GM21528 (cell line): ENCODE measurements at regions not wholly inside any gene's neighbourhood (a gene's known extent, or its start where the extent isn't known, plus 50 kb on each side); places are given as distances from the start of the nearest gene placed in this dataset.

Experiments
- ATAC-seq: cut with Tn5 transposase; IDR thresholded peaks from one replicate; pipeline ENCODE4 v1.9.1; 2021; ENCODE audit warnings: mild to moderate bottlenecking, moderate library complexity; ENCODE audit not compliant: unreplicated experiment, low FRiP score

DNA sequence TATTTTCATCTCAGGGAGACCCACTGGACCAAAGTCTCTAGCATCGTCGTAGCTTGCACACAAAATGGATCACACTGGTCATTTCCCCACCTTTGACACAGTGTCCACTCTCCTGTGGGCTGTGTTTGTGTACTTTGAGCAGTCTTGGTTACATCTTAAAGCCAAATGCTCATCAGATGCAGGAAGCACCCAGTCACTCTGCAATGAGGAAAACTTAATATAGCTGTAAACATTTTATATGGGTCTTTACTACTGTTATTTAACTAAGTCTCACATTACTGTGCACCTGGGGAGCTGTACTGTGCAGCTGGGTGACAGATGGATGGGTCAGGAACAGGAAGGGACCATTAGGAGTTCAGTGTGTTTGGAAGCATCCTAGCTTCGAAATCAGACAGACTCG, 109.0 kb upstream of the CXCR4 start:
- ATAC-seq = no peak

DNA sequence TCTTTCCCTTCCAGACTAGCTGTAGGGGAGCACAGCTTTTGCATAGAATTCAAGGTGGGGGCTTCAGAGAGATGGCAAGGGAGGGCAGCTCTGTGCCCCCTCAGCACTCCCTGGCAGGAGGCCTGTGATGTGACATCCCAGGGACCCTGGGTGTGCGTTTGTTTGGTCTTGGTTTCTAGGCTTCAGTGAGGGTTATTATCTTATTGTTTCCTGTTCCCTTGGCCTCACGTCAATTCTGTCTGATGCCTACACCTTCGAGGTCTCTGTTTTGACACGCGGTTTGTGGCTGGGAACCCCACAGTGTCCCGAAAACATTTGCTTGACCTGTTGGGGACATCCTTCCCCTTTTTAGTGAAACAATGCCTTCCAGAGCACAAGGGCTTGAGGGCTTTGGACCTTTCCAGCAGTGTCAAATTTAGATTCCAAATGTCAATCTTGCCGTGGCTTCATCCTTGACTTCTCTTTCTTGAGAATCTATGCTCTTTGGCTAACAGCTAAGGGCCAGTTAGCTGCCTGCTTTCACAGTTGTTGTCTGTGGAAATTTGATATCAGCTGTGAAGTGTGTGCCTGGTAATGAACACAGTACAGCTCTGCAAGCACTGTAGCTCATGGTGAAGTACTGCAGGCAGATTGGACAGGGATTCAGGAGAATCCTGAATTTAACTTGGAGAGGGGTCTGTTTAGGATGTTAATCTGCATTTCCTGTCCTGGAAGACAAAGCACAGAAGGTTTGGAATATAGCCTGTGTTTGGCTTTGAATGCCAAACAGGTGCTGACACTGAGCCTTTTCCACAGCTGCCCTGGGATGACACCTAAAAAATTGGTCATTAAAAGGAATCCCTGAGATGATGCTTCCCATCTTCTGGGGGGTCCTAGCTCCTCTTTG, 108.2 kb upstream of the CXCR4 start:
- peak; percentile 67 for ATAC-seq

GRCh38 chr2:136223274-136223673, 105.3 kb upstream of the CXCR4 start:
- no peak for ATAC-seq

GRCh38 chr2:136222862-136223261, 104.9 kb upstream of the CXCR4 start:
- no peak for ATAC-seq

DNA sequence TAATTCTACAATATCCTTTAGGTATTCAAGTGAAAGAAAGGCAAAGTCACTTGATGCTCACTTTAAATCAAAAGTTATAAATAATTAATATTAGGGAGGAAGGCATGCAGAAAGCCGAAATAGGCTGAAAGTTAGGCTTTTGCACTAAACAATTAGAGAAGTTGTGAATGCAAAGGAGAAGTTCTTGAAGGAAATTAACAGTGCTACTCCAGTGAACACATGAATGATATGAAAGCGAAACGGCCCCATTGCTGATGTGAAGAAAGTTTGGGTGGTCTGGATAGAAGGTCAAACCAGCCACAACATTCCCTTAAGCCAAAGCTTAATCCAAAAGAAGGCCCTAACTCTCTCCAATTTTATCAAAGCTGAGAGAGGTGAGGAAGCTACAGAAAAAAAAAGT, 103.1 kb upstream of the CXCR4 start:
- ATAC-seq = no peak

DNA sequence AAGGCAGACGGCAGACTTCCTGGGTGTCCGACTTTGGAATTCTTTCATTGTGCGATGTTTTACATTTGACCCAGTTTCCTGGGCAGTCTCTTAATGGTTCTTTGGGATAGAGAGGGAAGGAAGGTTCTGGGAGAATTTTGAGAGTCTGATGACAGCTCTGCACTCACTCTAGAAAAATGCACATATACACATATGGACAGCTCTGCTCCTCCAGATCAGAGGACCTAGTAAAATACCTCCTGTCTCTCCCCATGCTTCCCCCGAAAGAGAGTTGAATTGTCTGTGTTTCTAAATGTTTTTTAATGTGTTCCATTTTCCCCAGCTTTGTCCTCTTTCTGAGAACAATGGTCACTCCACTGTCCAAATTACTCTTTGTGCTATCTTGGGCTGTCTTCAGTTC, 102.0 kb upstream of the CXCR4 start:
- ATAC-seq = no peak

DNA sequence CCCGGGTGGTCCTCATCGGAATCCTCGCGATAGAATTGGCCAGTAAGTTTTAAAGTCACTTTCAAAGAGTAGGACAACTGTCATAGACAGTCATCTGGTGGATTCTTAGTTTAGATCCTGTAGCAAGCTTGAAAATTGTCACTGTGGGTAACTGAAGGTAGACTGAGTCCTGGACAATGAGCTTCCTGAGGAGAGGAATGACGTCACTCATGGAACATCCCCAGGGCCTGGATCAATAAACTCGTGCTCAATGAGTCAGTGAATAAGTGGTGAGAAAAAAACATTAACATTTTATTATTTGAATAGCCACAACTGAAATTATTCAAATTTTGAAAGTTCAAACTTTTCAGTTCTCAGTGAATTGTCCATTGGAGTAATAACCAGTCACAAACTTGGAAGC, 101.4 kb upstream of the CXCR4 start:
- no peak for ATAC-seq

- ATAC-seq = no peak
Observed at GRCh38 chr2:136217996-136218395, 100.0 kb upstream of the CXCR4 start.

DNA sequence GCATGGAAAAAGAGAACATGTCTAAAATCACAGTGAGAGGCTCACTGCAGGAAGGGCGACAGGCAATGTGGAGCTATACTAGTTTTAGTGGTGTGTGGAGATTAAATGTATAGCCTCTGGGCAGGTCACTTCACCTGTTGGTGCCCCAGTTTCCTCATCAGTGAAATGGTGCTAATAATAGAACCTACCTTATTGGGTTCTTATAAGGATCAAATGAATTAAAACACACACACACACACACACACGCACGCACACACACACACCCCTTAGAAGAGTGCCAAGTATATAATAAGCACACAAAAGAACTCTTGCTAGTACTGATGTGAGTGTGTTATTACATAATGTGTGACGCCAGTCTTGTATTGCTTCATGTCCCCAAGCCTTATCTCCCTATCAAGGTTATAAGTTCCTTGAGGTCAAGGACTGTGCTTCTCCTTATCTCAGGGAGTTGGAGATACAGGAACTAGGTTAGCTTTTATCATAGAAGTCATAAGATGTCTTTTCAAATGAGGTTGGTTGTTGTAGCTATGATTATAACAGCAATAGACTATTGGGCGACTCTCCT, 98.0 kb upstream of the CXCR4 start:
- no peak for ATAC-seq

GRCh38 chr2:136215449-136215848, 97.5 kb upstream of the CXCR4 start:
- ATAC-seq = no peak

DNA sequence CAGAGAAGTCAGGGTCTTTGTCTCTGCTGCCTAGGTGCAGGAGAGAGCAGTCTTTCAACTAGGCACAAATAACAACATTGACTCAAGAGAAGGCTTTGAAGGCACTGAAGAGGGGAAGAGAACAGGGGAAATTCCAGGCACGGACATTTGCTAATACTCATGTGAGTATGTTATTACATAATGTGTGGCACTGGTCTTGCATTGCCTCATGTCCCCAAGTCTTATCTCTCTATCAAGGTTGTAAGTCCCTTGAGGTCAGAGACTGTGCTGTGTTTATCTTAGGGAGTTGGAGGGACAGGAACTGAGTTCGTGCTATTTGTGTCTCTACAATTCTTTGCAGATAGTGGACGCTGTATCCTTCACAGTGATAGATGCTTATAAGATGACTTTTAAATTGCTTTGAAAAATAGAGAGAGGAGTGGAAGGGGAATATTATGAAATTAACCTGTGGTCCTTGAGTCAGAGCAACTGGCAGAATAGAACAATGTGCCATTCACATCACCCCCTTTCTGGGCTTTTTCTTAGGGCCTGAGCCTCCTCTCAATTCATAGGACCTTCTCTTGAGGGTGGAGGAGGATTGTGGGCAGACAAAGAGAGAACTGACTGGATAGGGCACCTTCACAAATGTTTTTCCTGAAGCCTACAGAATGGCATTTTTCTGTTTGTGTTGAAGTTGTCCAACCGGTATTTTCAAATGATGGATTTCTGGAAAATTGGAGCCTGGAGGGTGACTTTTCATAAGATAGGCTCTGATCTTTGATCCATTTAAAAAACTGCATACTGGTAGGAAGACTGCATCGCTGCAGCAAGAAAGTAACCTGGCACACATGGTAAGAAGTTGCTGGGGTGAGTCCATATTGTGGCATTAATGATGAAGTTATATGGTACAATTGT, 96.6 kb upstream of the CXCR4 start:
- ATAC-seq = no peak

GRCh38 chr2:136213836-136214235, 95.9 kb upstream of the CXCR4 start:
- no peak for ATAC-seq

- ATAC-seq = peak; percentile 41
Observed at GRCh38 chr2:136212426-136213378, 94.8 kb upstream of the CXCR4 start.

- no peak for ATAC-seq
Observed at GRCh38 chr2:136211701-136212100, 93.8 kb upstream of the CXCR4 start.

GRCh38 chr2:136210822-136211221, 92.9 kb upstream of the CXCR4 start:
- no peak for ATAC-seq

DNA sequence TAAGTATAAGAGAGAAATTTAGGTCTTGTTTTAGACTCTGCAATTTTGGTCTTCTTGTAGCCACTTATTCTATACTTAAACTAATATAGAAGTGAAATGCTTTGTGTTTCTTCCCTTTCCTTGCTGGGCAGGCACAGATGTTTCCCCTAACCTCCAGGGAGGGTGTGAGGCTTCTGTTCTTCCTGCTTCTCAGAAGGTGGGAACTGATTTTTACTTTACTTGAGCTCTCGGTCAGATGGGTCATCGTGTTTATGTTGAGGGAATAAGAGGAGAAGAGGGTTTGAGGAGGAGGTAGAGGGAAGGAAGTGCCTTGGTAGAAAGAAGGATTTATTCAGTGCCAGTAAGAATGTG, 92.5 kb upstream of the CXCR4 start:
- no peak for ATAC-seq

- ATAC-seq = no peak
Observed at GRCh38 chr2:136209561-136210454, 91.9 kb upstream of the CXCR4 start.

- ATAC-seq = no peak
Observed at GRCh38 chr2:136208682-136209420, 90.9 kb upstream of the CXCR4 start.

- ATAC-seq = peak; percentile 3
Observed at GRCh38 chr2:136207665-136208064, 89.7 kb upstream of the CXCR4 start.
